GM18505 (cell line): ENCODE measurements at regions not wholly inside any gene's neighbourhood (a gene's known extent, or its start where the extent isn't known, plus 50 kb on each side); places are given as distances from the start of the nearest gene placed in this dataset.

Experiments used
- ATAC-seq: cut with Tn5 transposase; IDR thresholded peaks from one replicate; pipeline ENCODE4 v1.9.1; 2021; ENCODE audit not compliant: unreplicated experiment
- POLR2A ChIP-seq: IDR thresholded peaks from 4 replicates; pipeline ENCODE4 v1.6.1; 2011; ENCODE audit warnings: borderline replicate concordance; ENCODE audit not compliant: insufficient read depth, insufficient read length; ENCODE audit errors: extremely low read depth

DNA sequence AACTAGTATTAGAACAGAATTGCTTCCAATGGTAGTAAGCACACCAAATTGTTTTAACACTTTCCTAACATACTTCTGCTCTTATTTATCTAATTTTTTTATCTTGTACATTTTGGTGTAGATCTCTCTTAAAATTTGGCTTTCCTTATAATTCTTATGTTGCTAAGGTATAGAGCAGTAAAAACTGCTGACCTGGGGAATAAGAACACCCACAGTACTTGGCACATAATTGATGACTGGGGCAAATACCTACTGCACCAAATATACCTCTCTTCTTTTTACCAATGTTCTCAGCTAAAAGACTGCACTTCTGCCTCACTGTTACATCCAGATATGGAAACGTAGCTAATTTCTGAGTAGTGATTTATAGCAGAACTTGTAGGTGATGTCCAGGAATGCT, 642.2 kb downstream of the LIG4 start:
- ATAC-seq: no peak
- TF ChIP-seq POLR2A: no peak

GRCh38 chr13:107572156-107572555, 643.2 kb downstream of the LIG4 start:
- TF ChIP-seq POLR2A: no peak

GRCh38 chr13:107568181-107568580, 647.2 kb downstream of the LIG4 start:
- no peak for ATAC-seq
- no peak for TF ChIP-seq POLR2A

More at GRCh38 chr13:107572156-107572555, 643.2 kb downstream of the LIG4 start:
- no peak for ATAC-seq

- ATAC-seq: no peak
Measured at GRCh38 chr13:107563099-107563925, 652.0 kb downstream of the LIG4 start.

DNA sequence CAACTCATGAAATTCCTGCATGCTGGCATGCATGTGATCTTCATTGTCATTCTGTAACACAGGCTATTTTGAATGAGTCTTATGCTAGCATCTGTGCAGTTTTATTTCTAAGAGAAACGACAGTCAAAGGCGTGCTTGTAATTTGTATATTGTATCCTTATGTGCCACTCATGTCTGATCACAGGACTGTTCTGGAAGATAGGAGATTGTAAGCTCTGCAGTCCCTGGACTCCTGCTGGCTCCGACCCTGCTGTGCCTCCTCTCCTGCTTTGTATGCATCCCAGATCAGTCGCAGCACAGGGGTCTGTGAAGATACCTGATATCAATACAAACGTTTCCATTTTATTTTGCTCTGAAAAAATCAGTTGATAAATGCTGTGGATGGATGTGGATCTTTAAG, 653.1 kb downstream of the LIG4 start:
- no peak for TF ChIP-seq POLR2A
- no peak for ATAC-seq

More at GRCh38 chr13:107563099-107563925, 652.0 kb downstream of the LIG4 start:
- TF ChIP-seq POLR2A: no peak

- TF ChIP-seq POLR2A: no peak
- ATAC-seq: no peak
Measured at GRCh38 chr13:107554460-107554859, 660.9 kb downstream of the LIG4 start.

DNA sequence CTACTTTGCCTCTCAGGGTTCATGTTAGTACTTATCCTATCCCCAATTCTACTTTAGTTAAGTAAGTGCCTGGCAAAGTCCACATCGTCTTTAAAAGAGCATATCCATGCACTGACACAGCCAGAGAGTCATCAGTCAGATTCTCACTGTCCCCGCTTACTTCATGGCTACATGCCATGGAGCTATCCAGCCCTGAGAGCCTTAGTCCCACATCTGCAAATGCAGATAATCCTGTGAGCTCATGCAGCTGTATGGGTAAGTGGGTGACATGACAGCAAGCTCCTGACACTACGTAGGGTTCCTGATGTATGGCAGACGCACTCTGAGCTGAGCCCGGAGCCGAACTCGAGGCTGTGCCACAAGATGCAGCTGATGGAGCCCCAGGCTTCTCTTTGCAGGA, 661.5 kb downstream of the LIG4 start:
- no peak for TF ChIP-seq POLR2A
- ATAC-seq: no peak

- no peak for TF ChIP-seq POLR2A
- no peak for ATAC-seq
Measured at GRCh38 chr13:107551521-107551920, 663.8 kb downstream of the LIG4 start.

GRCh38 chr13:107548338-107548737, 667.0 kb downstream of the LIG4 start:
- no peak for ATAC-seq
- no peak for TF ChIP-seq POLR2A

DNA sequence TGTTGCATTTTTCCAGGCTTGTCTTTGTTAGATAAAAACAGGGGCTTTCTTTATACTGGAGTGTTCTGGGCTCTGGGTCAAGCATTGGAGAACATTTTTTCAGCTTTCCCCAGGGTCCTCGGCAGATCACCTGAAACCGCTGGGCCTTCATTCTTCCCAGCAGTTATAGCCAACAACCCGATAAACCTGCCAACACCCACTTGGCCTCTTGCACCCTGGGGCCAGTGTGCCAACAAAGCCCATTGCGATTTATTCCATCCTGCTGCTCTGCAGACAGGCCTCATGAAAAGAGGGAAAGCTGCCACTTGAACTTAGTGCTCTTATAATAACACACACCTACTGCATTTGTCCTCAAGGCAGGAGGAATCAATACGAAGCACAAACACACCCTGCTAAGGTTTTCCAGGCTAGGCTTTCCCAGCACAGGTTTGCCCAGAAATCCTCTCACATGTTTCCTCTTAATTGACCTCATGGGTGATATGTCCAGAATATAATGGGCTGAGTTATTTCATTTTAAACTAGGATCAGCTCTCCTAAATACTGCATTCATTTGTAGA, 669.3 kb downstream of the LIG4 start:
- no peak for ATAC-seq
- TF ChIP-seq POLR2A: no peak

GRCh38 chr13:107534548-107534947, 680.8 kb downstream of the LIG4 start:
- TF ChIP-seq POLR2A: no peak
- no peak for ATAC-seq

DNA sequence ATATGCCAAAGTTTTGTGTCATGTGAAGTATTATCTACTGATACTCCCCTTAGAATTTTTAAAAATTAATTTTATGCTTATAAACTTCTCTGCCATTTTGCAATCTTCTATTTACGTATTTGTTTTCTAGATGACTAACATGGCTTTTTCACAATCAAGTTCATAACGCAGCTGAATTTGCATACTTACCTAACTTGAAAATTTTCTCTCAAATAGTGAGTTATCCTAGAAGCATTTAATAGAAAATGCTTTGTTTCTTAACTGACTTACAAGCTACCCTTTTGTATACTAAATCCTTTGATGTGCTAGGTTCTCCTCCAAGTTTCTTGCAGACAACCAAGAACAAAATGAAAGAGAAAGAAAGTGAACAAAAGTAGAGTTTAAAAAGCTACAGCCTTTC, 683.5 kb downstream of the LIG4 start:
- no peak for TF ChIP-seq POLR2A
- ATAC-seq: no peak

- no peak for TF ChIP-seq POLR2A
- no peak for ATAC-seq
Measured at GRCh38 chr13:107531180-107531579, 684.2 kb downstream of the LIG4 start.

DNA sequence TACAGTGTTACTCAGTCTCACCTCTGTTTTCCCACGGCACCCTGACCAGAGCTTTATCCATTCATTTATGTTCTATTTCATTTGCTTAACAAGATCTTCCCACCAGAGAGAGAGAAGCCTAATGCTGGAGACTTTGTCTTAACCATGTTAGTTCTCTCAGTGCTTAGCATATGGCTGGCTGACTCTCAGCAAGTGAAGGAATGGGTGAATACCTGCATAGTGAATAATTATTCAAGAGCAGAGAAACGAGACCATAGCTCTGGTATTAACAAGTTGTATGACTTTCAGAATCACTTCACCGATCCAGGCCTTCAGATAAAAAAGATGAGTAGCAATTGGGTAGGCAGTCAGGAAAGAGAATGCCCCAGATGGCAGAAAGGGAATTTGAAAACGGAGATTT, 686.3 kb downstream of the LIG4 start:
- ATAC-seq: no peak
- no peak for TF ChIP-seq POLR2A
